Fibroblast of the aortic adventitia (primary cell): ENCODE measurements at regions not wholly inside any gene's neighbourhood (a gene's known extent, or its start where the extent isn't known, plus 50 kb on each side); places are given as distances from the start of the nearest gene placed in this dataset.

Source experiments
- DNase-seq: peaks from one replicate; pipeline ENCODE4 v3.0.0-alpha.2; 2010; ENCODE audit warnings: low read depth
- H3K4me3 ChIP-seq: 2 replicates; pipeline ENCODE4 v1.5.1; 2011; ENCODE audit warnings: low read depth, mild to moderate bottlenecking, control low read depth, low read length, moderate library complexity
- CTCF ChIP-seq: IDR thresholded peaks from 2 replicates; pipeline ENCODE4 v1.5.1; 2011; ENCODE audit warnings: mild to moderate bottlenecking, low read length, control low read depth, inconsistent platforms; ENCODE audit not compliant: insufficient read depth

GRCh38 chr10:84571146-84571545 is 242.8 kb downstream of the CCSER2 start:
- no peak for DNase-seq

DNA sequence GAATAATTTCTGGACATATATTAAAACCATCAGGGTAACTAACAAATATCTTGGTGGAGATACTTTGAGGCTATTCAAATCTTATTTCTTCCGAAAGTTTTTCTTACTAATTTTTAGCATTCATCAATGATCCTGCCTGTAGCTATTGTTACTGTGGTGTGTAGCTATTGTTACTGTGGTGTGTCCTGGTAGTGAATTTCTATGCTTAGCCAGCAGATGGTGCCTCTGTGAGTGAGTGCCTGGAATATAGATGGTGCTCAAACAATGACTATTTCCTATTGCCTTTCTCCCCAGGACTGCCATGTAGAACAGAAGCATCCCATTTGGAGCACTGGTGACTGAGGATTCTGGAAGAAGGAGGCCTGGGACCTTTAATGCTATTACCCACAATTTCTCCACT is 245.7 kb downstream of the CCSER2 start:
- TF ChIP-seq CTCF, result no peak
- H3K4me3 ChIP-seq, result no peak overlapping the region
- DNase-seq, result no peak

More at GRCh38 chr10:84571146-84571545, 242.8 kb downstream of the CCSER2 start:
- TF ChIP-seq CTCF, result no peak
- H3K4me3 ChIP-seq, result no peak overlapping the region

- no peak for TF ChIP-seq CTCF
- no peak overlapping the region for H3K4me3 ChIP-seq
- no peak for DNase-seq
These were observed 253.6 kb downstream of the CCSER2 start for GRCh38 chr10:84581976-84582375.

DNA sequence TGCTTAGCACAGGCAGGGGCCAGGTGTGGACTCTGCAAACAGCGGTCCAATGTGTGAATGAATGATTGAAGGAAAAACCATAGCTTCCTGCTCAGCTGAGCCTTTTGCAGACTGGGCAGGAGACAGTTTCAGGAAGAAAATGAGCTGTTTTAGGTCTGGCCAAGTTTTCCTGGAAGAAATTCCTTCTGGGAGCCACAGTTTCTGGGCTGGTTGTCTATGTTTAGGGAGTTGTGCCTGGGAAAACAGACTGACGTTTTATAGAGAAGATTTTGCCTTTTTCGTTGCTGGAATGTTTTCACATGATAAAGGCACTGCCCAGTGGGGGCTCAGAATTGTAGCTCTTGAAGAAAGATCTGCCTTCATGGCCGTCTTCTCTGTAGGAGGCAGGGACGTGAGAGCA is 255.1 kb downstream of the CCSER2 start:
- no peak for DNase-seq
- TF ChIP-seq CTCF, result no peak
- no peak overlapping the region for H3K4me3 ChIP-seq

DNA sequence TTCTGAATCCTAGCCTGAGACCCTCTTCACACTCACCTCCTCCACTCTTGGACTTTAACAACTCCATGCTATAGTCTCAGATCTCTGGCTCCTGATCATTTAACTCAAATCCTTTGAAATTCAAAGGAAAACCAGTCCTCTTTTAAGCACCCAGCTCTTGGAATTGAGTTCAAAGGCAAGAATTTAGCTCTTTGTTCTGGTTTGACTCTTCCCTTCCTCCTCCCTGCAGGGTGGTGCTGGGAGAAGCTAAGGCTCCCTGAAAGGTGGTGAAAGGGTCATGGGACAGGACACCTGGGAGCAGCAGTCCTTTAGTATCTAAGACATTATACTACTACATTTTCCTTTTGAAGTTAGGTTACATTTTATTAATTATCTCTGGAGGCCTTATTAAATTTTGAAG is 259.4 kb downstream of the CCSER2 start:
- DNase-seq, result no peak
- H3K4me3 ChIP-seq, result no peak overlapping the region
- TF ChIP-seq CTCF, result no peak

GRCh38 chr10:84588426-84588825 is 260.0 kb downstream of the CCSER2 start:
- TF ChIP-seq CTCF, result no peak
- H3K4me3 ChIP-seq, result no peak overlapping the region
- DNase-seq, result no peak

DNA sequence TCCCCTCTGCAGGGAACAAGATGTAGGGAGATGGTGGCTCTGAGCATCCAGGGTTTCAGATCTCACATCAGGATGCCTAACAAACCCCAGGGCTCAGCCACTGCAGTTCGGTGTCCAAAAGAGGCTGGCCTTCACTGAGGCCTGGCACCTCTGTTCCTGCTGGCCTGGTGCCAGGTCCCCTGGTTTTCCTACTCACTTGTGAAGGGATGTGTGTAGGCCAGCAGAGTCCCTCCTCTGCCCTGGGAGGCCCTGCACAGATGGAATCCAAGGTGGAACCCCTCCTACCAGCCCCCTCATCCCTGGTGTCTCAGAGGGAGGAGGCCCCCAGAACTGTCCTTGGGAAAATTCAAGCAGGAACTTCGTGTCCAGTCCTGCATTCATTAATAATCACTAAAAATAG is 260.6 kb downstream of the CCSER2 start:
- H3K4me3 ChIP-seq, result no peak overlapping the region
- no peak for DNase-seq
- no peak for TF ChIP-seq CTCF
